IMR-90 (cell line): ENCODE measurements at regions not wholly inside any gene's neighbourhood (a gene's known extent, or its start where the extent isn't known, plus 50 kb on each side); places are given as distances from the start of the nearest gene placed in this dataset.

Experiments
- ATAC-seq: fragments of 200-7000 bp; cut with Tn5 transposase; 2 replicates; pipeline ENCODE4 v1.9.1; 2020; ENCODE audit warnings: low read depth, mild to moderate bottlenecking, moderate library complexity
- BruUV-seq: library from RNA; stranded (reverse); fragments of 400-500 nt; replicated peaks from 2 replicates; lab custom pipeline; 2021; lab: Mats Ljungman, UMichigan
- CTCF ChIA-PET: fragments of 300-600 bp; formaldehyde crosslinking; extraction: SDS; loops from one replicate; lab custom pipeline; 2021; ENCODE audit warnings: antibody characterized with exemption; lab: Yijun Ruan, JAX
- POLR2A ChIA-PET: fragments of 300-600 bp; sonication (Branson Sonifier 250); formaldehyde crosslinking; loops from one replicate; lab custom pipeline; 2022; ENCODE audit warnings: antibody characterized with exemption; ENCODE audit not compliant: unreplicated experiment; lab: Charles Lee
- DNase-seq: peaks from one replicate; pipeline ENCODE4 v3.0.0; 2013
- H2AFZ ChIP-seq: replicated peaks from 2 replicates; pipeline ENCODE3; 2013; ENCODE audit warnings: low read length, mild to moderate bottlenecking; ENCODE audit not compliant: poor library complexity
- H2AK5ac ChIP-seq: 2 replicates; pipeline ENCODE4 v1.6.1; 2013; ENCODE audit warnings: low read depth, low read length, inconsistent platforms
- H2AK9ac ChIP-seq: replicated peaks from 2 replicates; pipeline ENCODE3; 2013; ENCODE audit warnings: mild to moderate bottlenecking, low read depth, low read length, moderate library complexity; ENCODE audit not compliant: poor library complexity
- H2BK120ac ChIP-seq: 2 replicates; pipeline ENCODE4 v1.6.1; 2013; ENCODE audit warnings: low read depth, low read length, inconsistent platforms
- H2BK15ac ChIP-seq: 3 replicates; pipeline ENCODE4 v1.6.1; 2013; ENCODE audit warnings: low read depth, low read length, inconsistent platforms
- H2BK20ac ChIP-seq: 2 replicates; pipeline ENCODE4 v1.6.1; 2013; ENCODE audit warnings: low read depth, mild to moderate bottlenecking, inconsistent platforms, low read length, moderate library complexity
- H2BK5ac ChIP-seq: 2 replicates; pipeline ENCODE4 v1.6.1; 2013; ENCODE audit warnings: mild to moderate bottlenecking, low read depth, low read length, inconsistent platforms; ENCODE audit not compliant: poor library complexity, severe bottlenecking
- H3K14ac ChIP-seq: replicated peaks from 2 replicates; pipeline ENCODE4 v1.6.1; 2013; ENCODE audit warnings: low read depth, low read length, inconsistent platforms
- H3K18ac ChIP-seq: 2 replicates; pipeline ENCODE4 v1.6.1; 2013; ENCODE audit warnings: low read depth, low read length, control low read depth
- H3K23ac ChIP-seq: 2 replicates; pipeline ENCODE4 v1.6.1; 2013; ENCODE audit warnings: low read depth, low read length, inconsistent platforms
- H3K27ac ChIP-seq: 2 replicates; pipeline ENCODE4 v1.5.1; 2013; ENCODE audit warnings: mild to moderate bottlenecking, control low read depth, low read length; ENCODE audit not compliant: insufficient read depth
- H3K27me3 ChIP-seq: 2 replicates; pipeline ENCODE4 v1.6.1; 2013; ENCODE audit warnings: low read length; ENCODE audit not compliant: control insufficient read depth, insufficient read depth
- H3K36me3 ChIP-seq: 2 replicates; pipeline ENCODE4 v1.6.1; 2013; ENCODE audit warnings: low read length, mixed read lengths; ENCODE audit not compliant: control insufficient read depth, insufficient read depth
- H3K4ac ChIP-seq: 2 replicates; pipeline ENCODE4 v1.6.1; 2013; ENCODE audit warnings: low read depth, low read length, inconsistent platforms
- H3K4me1 ChIP-seq: 2 replicates; pipeline ENCODE4 v1.6.1; 2013; ENCODE audit warnings: low read length, mixed read lengths; ENCODE audit not compliant: control insufficient read depth, insufficient read depth
- H3K4me2 ChIP-seq: 2 replicates; pipeline ENCODE4 v1.6.1; 2013; ENCODE audit warnings: low read depth, mild to moderate bottlenecking, control low read depth, low read length, moderate library complexity
- H3K4me3 ChIP-seq: 2 replicates; pipeline ENCODE4 v1.5.1; 2013; ENCODE audit warnings: low read depth, mild to moderate bottlenecking, control low read depth, low read length, moderate library complexity; ENCODE audit not compliant: insufficient read depth
- H3K56ac ChIP-seq: 2 replicates; pipeline ENCODE4 v1.6.1; 2013; ENCODE audit warnings: low read length, inconsistent platforms; ENCODE audit not compliant: insufficient read depth; ENCODE audit errors: extremely low read depth
- H3K79me1 ChIP-seq, 2 experiments: 2 replicates each; pipeline ENCODE4 v1.6.1; 2013; ENCODE audit warnings: low read length in 2 of 2, inconsistent platforms in 1 of 2, low read depth in 1 of 2
- H3K9ac ChIP-seq: 2 replicates; pipeline ENCODE4 v1.6.1; 2013; ENCODE audit warnings: low read depth, low read length, control low read depth
- H3K9me1 ChIP-seq: 2 replicates; pipeline ENCODE4 v1.6.1; 2013; ENCODE audit warnings: low read length, inconsistent platforms; ENCODE audit not compliant: insufficient read depth
- H3K9me3 ChIP-seq: 2 replicates; pipeline ENCODE4 v1.6.1; 2013; ENCODE audit warnings: low read length; ENCODE audit not compliant: control insufficient read depth, insufficient read depth
- H4K20me1 ChIP-seq: 2 replicates; pipeline ENCODE4 v1.6.1; 2013; ENCODE audit warnings: low read length, inconsistent platforms; ENCODE audit not compliant: insufficient read depth
- H4K5ac ChIP-seq: 2 replicates; pipeline ENCODE4 v1.6.1; 2013; ENCODE audit warnings: mild to moderate bottlenecking, low read depth, low read length, control low read depth
- H4K8ac ChIP-seq, 2 experiments: 2 replicates each; pipeline ENCODE4 v1.6.1; 2013; ENCODE audit warnings: low read depth in 2 of 2, low read length in 2 of 2, control low read depth in 1 of 2, inconsistent platforms in 1 of 2
- H4K91ac ChIP-seq: 2 replicates; pipeline ENCODE4 v1.6.1; 2013; ENCODE audit warnings: low read depth, low read length, inconsistent platforms; ENCODE audit not compliant: insufficient read depth
- CEBPB ChIP-seq: IDR thresholded peaks from 2 replicates; pipeline ENCODE4 v1.6.1; 2012; ENCODE audit warnings: low read depth, low read length, improper control_type of control experiment
- CHD1 ChIP-seq: IDR thresholded peaks from 2 replicates; pipeline ENCODE4 v1.6.1; 2012; ENCODE audit warnings: low read depth, low read length, improper control_type of control experiment
- CTCF ChIP-seq: conservative IDR thresholded peaks from 2 replicates; pipeline ENCODE4 v1.5.1; 2012; ENCODE audit warnings: mild to moderate bottlenecking, low read depth, low read length, improper control_type of control experiment
- ELK1 ChIP-seq: fragments of 150-350 bp; IDR thresholded peaks from 2 replicates; pipeline ENCODE4 v1.6.1; 2016; ENCODE audit warnings: low read depth, mild to moderate bottlenecking, low read length, moderate library complexity, borderline replicate concordance
- FOS ChIP-seq: fragments of 150-350 bp; IDR thresholded peaks from 2 replicates; pipeline ENCODE4 v1.6.1; 2016; ENCODE audit warnings: low read depth, low read length
- MAZ ChIP-seq: IDR thresholded peaks from 2 replicates; pipeline ENCODE4 v1.6.1; 2012; ENCODE audit warnings: low read depth, mild to moderate bottlenecking, low read length, improper control_type of control experiment, moderate library complexity, borderline replicate concordance
- MXI1 ChIP-seq: IDR thresholded peaks from 2 replicates; pipeline ENCODE4 v1.6.1; 2012; ENCODE audit warnings: low read depth, mild to moderate bottlenecking, low read length, moderate library complexity, borderline replicate concordance
- NFE2L2 ChIP-seq: fragments of 150-350 bp; IDR thresholded peaks from 2 replicates; pipeline ENCODE4 v1.6.1; 2016; ENCODE audit warnings: low read depth, mild to moderate bottlenecking, low read length
- POLR2A ChIP-seq: IDR thresholded peaks from 2 replicates; pipeline ENCODE4 v1.6.1; 2012; ENCODE audit warnings: mild to moderate bottlenecking, low read depth, low read length
- RCOR1 ChIP-seq: IDR thresholded peaks from 2 replicates; pipeline ENCODE4 v1.6.1; 2012; ENCODE audit warnings: mild to moderate bottlenecking, low read length, improper control_type of control experiment; ENCODE audit not compliant: insufficient replicate concordance
- SMC3 ChIP-seq: fragments of 150-350 bp; IDR thresholded peaks from 2 replicates; pipeline ENCODE4 v1.6.1; 2016; ENCODE audit warnings: low read depth, mild to moderate bottlenecking, antibody characterized with exemption, low read length, moderate library complexity
- USF2 ChIP-seq: fragments of 150-350 bp; IDR thresholded peaks from 2 replicates; pipeline ENCODE4 v1.6.1; 2017; ENCODE audit warnings: mild to moderate bottlenecking, antibody characterized with exemption, low read length, low read depth
- WGBS, 2 experiments: methylation state at CpG; one replicate each; pipeline versions ENCODE4 v1.1.5 to v1.1.7; 2013; ENCODE audit warnings: missing lambda C conversion rate in 2 of 2; ENCODE audit not compliant: insufficient read length in 1 of 2; ENCODE audit errors: extremely low coverage in 2 of 2; 5-methylcytosine and 5-hydroxymethylcytosine counted together
- dilution Hi-C: fragments of 300-500 bp; cut with HindIII; formaldehyde crosslinking; loops from one replicate; pipeline ENCODE4 v1.14.3; 2018; ENCODE audit warnings: low sequenced_read_pairs; ENCODE audit not compliant: unreplicated experiment
- in situ Hi-C: fragments of 300-500 bp; cut with MboI; formaldehyde crosslinking; loops from 3 replicates; pipeline ENCODE4 v1.14.3; 2019; ENCODE audit warnings: low sequenced_read_pairs, inconsistent platforms, mixed read lengths
- intact Hi-C: fragments of 100-400 bp; cut with micrococcal nuclease; formaldehyde crosslinking; loops from 2 replicates; pipeline ENCODE4 v1.10.0; 2022

- H2AK5ac ChIP-seq: no peak overlapping the region
- no peak overlapping the region for H2BK5ac ChIP-seq
- H3K4me1 ChIP-seq: peaks cover 4% of the 10 kb centered on the region
- in situ Hi-C loops: no loop called here
- POLR2A ChIA-PET: no interaction called here
- no peak overlapping the region for H3K9ac ChIP-seq
- H3K4ac ChIP-seq: no peak overlapping the region
- no peak overlapping the region for H3K4me2 ChIP-seq
- no peak overlapping the region for H2AK9ac ChIP-seq
- CTCF ChIA-PET: no interaction called here
- no peak overlapping the region for H2BK15ac ChIP-seq
- no peak overlapping the region for H4K8ac ChIP-seq
- no peak overlapping the region for H3K27ac ChIP-seq
- no TSS peak for BruUV-seq
- no peak overlapping the region for H2AFZ ChIP-seq
- dilution Hi-C loops: no loop called here
- no peak overlapping the region for H4K5ac ChIP-seq
- H4K20me1 ChIP-seq: no peaks in the 10 kb centered on the region
- no peak overlapping the region for H2BK120ac ChIP-seq
- no peak overlapping the region for H3K18ac ChIP-seq
- DNase-seq: no peak
- ATAC-seq: no peak
- H3K9me3 ChIP-seq: no peaks in the 10 kb centered on the region
- no peak overlapping the region for H4K91ac ChIP-seq
- intact Hi-C loops: no loop called here
- no peak overlapping the region for H2BK20ac ChIP-seq
- H3K56ac ChIP-seq: no peak overlapping the region
- H3K14ac ChIP-seq: no peak overlapping the region
- peaks cover 4% of the 10 kb centered on the region; the same call in 1 of the 2 replicates for H3K9me1 ChIP-seq
- TF ChIP-seq RCOR1 (no peak), FOS (no peak), MAZ (no peak), NFE2L2 (no peak), CEBPB (no peak), POLR2A (no peak), CTCF (no peak), SMC3 (no peak), MXI1 (no peak), USF2 (no peak), CHD1 (no peak), ELK1 (no peak)
- H3K79me1 ChIP-seq: no peaks in the 10 kb centered on the region
- H3K36me3 ChIP-seq: no peaks in the 10 kb centered on the region
- WGBS, 2 experiments: no CpG with 5 or more reads among the region's 3 CpGs
- no peak overlapping the region for H3K4me3 ChIP-seq
- H3K23ac ChIP-seq: no peak overlapping the region
- no peaks in the 10 kb centered on the region for H3K27me3 ChIP-seq
Observed at GRCh38 chr9:12921621-12922020, 146.8 kb downstream of the LURAP1L start.
